Activated naive CD8-positive, alpha-beta T cell (primary cell): ENCODE measurements at regions not wholly inside any gene's neighbourhood (a gene's known extent, or its start where the extent isn't known, plus 50 kb on each side); places are given as distances from the start of the nearest gene placed in this dataset.

ENCODE experiments used
- H3K27ac Mint-ChIP-seq: one replicate; pipeline ENCODE4 v1.8.0; 2021; ENCODE audit warnings: mixed read lengths
- H3K27me3 Mint-ChIP-seq: one replicate; pipeline ENCODE4 v1.8.0; 2021; ENCODE audit warnings: mixed read lengths
- H3K36me3 Mint-ChIP-seq: one replicate; pipeline ENCODE4 v1.8.0; 2021; ENCODE audit warnings: mixed read lengths
- H3K4me1 Mint-ChIP-seq: one replicate; pipeline ENCODE4 v1.8.0; 2021; ENCODE audit warnings: low read depth, mixed read lengths
- H3K4me3 Mint-ChIP-seq: one replicate; pipeline ENCODE4 v1.8.0; 2021; ENCODE audit warnings: mild to moderate bottlenecking, mixed read lengths
- H3K9me3 Mint-ChIP-seq: one replicate; pipeline ENCODE4 v1.8.0; 2021; ENCODE audit warnings: low read depth, mixed read lengths

DNA sequence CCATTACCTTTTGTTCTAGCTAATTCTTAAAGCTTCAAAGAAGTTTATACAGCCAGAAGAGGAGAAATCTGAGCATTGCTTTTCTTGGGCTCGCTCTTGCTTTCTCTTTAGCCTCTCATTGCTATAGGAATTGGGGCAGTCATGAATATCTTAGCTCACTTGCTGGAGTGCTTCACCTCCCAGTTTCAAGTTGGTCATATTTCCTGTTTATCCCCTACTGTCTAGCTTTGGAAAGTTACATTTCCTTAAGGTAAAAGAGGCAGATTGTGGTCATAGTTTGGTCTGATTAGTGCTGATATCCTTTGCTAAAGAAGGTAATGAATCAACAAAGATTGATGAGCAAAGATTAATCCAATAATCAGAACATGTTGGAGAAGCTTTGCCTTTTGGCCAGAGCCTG lies 77.7 kb upstream of the GLI3 start:
- no peak overlapping the region for H3K27ac Mint-ChIP-seq
- peaks cover 5% of the 10 kb centered on the region for H3K27me3 Mint-ChIP-seq
- H3K4me3 Mint-ChIP-seq, result no peak overlapping the region
- no peaks in the 10 kb centered on the region for H3K36me3 Mint-ChIP-seq
- H3K9me3 Mint-ChIP-seq, result peaks cover 13% of the 10 kb centered on the region
- no peaks in the 10 kb centered on the region for H3K4me1 Mint-ChIP-seq

DNA sequence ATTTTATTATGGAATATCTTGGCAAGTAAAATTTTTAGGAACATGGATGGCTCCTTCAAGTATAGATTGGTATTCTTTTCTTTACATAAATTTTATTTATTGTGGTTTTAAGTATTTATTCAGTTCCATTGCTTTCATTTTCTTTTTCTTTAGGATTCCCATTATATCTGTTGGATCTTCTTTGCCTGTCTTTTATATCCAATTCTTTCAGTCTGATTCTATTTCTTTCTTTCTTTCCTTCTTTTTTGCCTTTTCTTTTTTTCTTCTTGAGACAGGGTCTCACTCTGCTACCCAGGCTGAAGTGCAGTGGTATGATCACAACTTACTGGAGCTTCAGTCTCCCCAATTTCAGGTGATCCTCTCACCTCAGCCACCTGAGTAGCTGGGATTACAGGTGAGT lies 74.2 kb upstream of the GLI3 start:
- Mint-ChIP-seq H3K9me3 (peaks cover 16% of the 10 kb centered on the region), H3K27ac (no peak overlapping the region)

DNA sequence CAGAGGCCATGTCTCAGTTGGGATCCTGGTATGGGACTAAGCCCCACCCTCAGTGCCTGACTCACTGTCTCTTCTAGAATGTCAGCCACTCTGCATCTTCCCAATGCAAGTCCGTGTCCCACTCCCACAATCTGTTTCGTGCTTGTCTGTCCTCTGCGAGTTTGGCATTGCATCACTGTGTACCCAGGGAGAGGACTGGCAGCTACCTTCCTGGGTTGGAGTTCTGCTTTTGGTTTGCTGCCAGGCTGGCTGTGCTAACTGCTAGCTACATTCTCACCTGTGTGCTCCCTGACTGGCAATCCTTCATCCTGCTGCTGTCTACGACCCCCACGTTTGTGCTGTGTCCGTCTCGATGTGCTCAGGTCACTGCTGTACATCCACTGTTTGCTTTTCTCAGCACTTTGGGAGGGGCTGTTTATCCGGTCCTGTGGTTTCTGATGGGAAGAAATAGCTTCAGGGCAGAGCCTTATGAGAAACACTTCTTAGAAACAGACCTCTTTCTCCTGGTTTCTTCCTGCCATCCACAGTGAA lies 56.0 kb upstream of the GLI3 start:
- Mint-ChIP-seq H3K27me3 (peaks cover 1% of the 10 kb centered on the region), H3K36me3 (no peaks in the 10 kb centered on the region), H3K4me1 (no peaks in the 10 kb centered on the region), H3K4me3 (no peak overlapping the region), H3K9me3 (no peaks in the 10 kb centered on the region), H3K27ac (no peak overlapping the region)

More for the DNA sequence above, 74.2 kb upstream of the GLI3 start:
- H3K36me3 Mint-ChIP-seq, result no peaks in the 10 kb centered on the region
- no peaks in the 10 kb centered on the region for H3K4me1 Mint-ChIP-seq
- peaks cover 2% of the 10 kb centered on the region for H3K27me3 Mint-ChIP-seq
- H3K4me3 Mint-ChIP-seq, result no peak overlapping the region

DNA sequence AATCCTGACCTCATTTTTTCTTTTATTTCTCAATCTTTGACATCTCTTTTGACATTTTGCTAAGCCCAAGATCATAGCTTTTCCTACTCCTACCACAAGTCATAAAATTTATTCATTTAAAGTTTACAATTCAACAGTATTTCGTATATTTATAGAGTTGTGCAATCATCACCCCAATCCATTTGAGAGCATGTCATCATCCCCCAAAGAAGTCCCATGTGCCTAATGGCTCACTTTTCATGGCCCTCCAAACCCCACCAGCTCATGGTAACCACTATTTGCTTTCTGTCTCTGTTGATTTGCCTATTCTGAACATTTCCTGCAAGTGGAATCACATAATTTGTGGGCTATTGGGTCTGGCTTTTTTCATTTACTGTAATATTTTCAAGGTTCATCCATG lies 52.5 kb upstream of the GLI3 start:
- Mint-ChIP-seq H3K27ac (no peak overlapping the region), H3K9me3 (no peaks in the 10 kb centered on the region), H3K27me3 (no peaks in the 10 kb centered on the region), H3K4me1 (no peaks in the 10 kb centered on the region), H3K4me3 (no peak overlapping the region), H3K36me3 (no peaks in the 10 kb centered on the region)
